Right cardiac atrium (tissue), 5 donors: ENCODE measurements at regions not wholly inside any gene's neighbourhood (a gene's known extent, or its start where the extent isn't known, plus 50 kb on each side); places are given as distances from the start of the nearest gene placed in this dataset.
"Not testable (repeated sequence)": the region's sequence is repeated elsewhere in the genome, so short reads cannot be mapped to it uniquely, and the experiment has no call there.

Source experiments
- ATAC-seq, 2 donors: fragments of 200-7000 bp; cut with Tn5 transposase; one replicate each; pipeline versions ENCODE4 v1.8.0 to v1.9.1; 2020; ENCODE audit warnings: moderate library complexity in 2 of 2, mild to moderate bottlenecking in 1 of 2
- DNase-seq, 3 donors: peaks; one replicate each; pipeline ENCODE4 v3.0.0-alpha.2; 2020
- H3K27ac ChIP-seq: one replicate; pipeline ENCODE4 v1.5.1; 2013; ENCODE audit warnings: mild to moderate bottlenecking, low read length, control low read depth, moderate library complexity
- H3K27me3 ChIP-seq: one replicate; pipeline ENCODE4 v1.6.1; 2013; ENCODE audit not compliant: control insufficient read depth, insufficient read depth
- H3K4me1 ChIP-seq: one replicate; pipeline ENCODE4 v1.6.1; 2013; ENCODE audit warnings: low read length; ENCODE audit not compliant: control insufficient read depth, insufficient read depth
- H3K4me3 ChIP-seq: one replicate; pipeline ENCODE4 v1.5.1; 2013; ENCODE audit warnings: low read length, control low read depth
- H3K9me3 ChIP-seq: one replicate; pipeline ENCODE4 v1.6.1; 2013; ENCODE audit warnings: low read length; ENCODE audit not compliant: control insufficient read depth
- WGBS: extraction: QIAGEN DNeasy Blood & Tissue Kit; methylation state at CpG from one replicate; pipeline ENCODE4 v1.1.7; 2013; 5-methylcytosine and 5-hydroxymethylcytosine counted together
- intact Hi-C, 4 donors: fragments of 100-400 bp; cut with DNase I; formaldehyde crosslinking; loops; one replicate each; pipeline versions ENCODE4 v1.11.0 to v1.14.0; 2022 to 2023
- donor health status: healthy with polysubstance abuse.
- donor health status: DM: no; HTN: yes; CAD: no.
- donor health status: DM: no; HTN: no; CAD: no.
- donor health status: DM: no; HTN: yes; CAD: no; lungs with severe emphysema.
- donor health status: DM: yes; HTN: yes; CAD: no.

DNA sequence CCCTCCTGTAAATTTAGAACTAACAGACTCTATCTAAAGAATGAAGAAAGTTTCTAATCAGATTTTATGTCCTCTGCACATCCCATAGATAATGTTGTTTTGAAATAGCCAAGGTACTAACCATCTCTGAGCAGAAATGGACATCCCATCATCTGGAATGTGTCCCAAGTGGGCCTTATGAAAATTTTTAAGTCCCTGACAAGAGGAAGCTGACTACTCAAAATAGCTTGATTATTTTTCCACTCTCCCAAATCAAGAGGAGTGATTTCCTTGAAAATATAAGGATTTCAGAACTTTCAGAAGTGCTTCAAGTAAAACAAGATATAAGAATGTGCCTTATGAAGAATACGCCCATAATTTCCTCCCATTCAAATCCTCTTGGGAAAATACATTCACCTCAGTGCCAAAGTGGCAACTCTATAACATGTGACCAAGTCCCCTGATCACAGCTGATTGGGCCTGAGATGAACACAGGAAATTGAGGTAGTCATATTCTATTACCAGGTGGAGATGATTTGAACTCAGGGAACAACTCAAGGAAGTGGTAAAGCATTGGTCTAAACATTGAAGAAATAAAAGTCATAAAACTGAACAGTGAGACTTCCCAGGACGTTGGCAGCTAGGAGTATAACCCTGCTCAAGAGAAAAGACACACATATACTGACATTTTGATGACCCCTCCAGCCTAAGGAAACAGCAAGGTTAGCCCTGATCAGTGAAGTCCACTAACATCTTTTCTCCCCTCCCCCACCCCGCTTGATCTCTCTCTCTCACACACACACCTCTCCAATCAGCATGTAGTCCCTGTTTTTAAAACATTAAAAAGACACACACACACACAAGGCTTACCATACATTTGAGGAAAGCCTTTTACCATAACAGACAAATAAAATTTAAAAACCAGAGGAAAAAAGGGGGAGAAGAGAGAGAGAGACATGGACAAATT, 70.8 kb upstream of the TEAD1 start:
- ATAC-seq: peak in 1 of 2 donors; percentile 69
- no peak for DNase-seq
- intact Hi-C loops: no loop called here
- Histone ChIP-seq H3K9me3 (no peaks in the 10 kb centered on the region), H3K4me1 (peaks cover 2% of the 10 kb centered on the region), H3K4me3 (no peak overlapping the region), H3K27me3 (no peaks in the 10 kb centered on the region), H3K27ac (no peak overlapping the region)
- WGBS: 77% methylated on average over 3 of the region's 3 CpGs

DNA sequence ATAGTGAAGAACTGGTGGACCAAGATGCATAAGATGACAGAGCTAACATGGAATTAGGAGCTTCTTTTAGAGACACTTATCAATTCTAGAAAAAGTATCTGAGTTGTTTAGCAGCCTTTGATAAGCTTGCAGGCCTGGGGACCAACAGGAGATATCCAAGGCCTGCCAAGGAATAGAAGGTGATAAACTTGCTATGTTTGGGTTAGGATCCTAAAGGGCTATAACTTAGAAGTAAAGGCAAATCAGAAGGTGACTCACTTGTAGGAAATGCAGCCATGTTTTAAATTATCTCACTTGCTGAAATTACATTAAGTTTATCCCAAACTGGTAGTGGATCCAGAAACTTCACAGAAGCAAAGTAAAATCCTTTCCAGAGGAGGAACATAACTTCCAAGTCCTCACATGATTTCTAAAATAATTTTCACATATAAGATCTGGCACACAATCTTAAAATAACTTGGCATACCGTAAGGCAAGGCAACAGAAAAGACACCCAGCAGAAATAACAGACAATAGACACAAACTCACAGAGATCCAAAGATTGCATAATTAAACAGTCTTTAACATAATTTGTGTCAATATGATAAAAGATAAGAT, 69.6 kb upstream of the TEAD1 start:
- ATAC-seq (no peak), DNase-seq (no peak)
- WGBS: 33% methylated on average over 1 of the region's 1 CpG
- Histone ChIP-seq H3K4me3 (no peak overlapping the region), H3K9me3 (no peaks in the 10 kb centered on the region), H3K27ac (no peak overlapping the region), H3K27me3 (no peaks in the 10 kb centered on the region), H3K4me1 (peaks cover 2% of the 10 kb centered on the region)
- intact Hi-C loops: no loop called here

DNA sequence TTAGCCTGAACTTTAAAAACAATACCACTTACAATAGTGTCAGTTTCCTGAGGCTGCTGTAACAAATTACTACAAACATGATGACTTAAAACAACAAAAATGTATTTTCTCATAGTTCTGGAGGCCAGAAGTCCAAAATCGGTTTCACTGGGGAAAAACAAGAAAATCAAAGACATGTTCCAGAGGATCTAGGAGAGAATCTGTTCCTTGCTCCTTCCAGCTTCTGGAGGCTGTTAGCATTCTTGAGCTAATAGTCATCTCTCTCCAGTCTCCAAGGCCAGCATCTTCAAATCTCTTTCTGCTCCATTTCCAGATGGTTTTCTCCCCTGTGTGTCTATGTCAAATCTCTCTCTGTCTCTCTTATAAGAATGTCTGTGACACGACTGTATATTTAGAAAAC, 67.6 kb upstream of the TEAD1 start:
- Histone ChIP-seq H3K27me3 (no peaks in the 10 kb centered on the region), H3K4me1 (peaks cover 2% of the 10 kb centered on the region), H3K4me3 (no peak overlapping the region), H3K27ac (no peak overlapping the region), H3K9me3 (no peaks in the 10 kb centered on the region)
- no peak for DNase-seq
- 54% methylated on average over 2 of the region's 2 CpGs for whole genome bisulfite sequencing
- intact Hi-C loops: no loop called here
- ATAC-seq: no peak

DNA sequence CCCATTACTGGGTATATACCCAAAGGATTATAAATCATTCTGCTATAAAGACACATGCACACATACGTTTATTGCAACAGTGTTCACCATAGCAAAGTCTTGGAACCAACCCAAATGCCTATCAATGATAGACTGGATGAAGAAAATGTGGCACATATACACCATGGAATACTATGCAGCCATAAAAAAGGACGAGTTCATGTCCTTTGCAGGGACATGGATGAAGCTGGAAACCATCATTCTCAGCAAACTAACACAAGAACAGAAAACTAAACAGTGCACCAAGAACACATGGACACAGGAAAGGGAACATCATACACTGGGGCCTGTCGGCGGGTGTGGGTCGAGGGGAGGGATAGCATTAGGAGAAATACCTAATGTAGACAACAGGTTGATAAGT, 65.5 kb upstream of the TEAD1 start:
- DNase-seq, H3K4me3 ChIP-seq, H3K9me3 ChIP-seq, intact Hi-C loops, H3K27me3 ChIP-seq, ATAC-seq, H3K4me1 ChIP-seq, H3K27ac ChIP-seq: not testable (repeated sequence)
- WGBS: 90% methylated on average over 5 of the region's 5 CpGs

DNA sequence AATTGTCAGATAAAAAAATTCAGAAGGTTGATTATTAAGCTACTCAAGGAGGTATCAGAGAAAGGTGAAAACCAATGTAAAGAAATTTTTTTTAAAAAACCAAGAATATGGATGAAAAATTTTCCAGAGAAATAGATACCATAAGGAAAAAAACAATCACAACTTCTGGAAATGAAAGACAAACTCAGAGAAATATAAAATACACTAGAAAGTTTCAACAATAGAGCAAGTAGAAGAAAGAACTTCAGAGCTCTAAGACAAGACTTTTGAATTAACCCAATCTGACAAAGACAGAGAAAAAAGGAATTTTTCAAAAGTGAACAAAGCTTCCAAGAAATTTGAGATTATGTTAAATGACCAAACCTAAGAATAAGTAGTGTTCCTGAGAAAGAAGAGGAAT, 62.9 kb upstream of the TEAD1 start:
- Histone ChIP-seq H3K27me3 (no peaks in the 10 kb centered on the region), H3K27ac (no peak overlapping the region), H3K9me3 (no peaks in the 10 kb centered on the region), H3K4me1 (no peaks in the 10 kb centered on the region), H3K4me3 (no peak overlapping the region)
- ATAC-seq (no peak), DNase-seq (no peak)
- intact Hi-C loops: no loop called here

DNA sequence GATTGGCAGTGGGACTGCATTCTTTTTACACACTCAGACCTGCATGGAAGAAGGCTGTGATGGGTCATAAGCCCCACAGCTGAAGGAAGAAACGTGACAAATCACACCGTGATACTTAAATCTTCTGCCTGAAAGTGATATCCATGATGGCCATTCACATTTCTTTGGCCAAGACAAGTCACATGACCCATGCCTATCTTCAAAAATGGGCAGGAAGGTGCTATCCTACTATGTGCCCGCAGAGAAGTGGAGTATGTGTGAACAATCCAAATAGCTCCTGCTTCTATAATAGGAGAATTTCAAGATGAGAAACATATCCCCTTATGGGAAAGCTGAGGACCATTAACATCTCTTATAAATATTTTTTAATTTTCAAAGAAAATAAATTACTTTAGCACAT, 56.6 kb upstream of the TEAD1 start:
- no peak overlapping the region for H3K27ac ChIP-seq
- H3K4me3 ChIP-seq: no peak overlapping the region
- intact Hi-C loops: no loop called here
- no peaks in the 10 kb centered on the region for H3K27me3 ChIP-seq
- DNase-seq (no peak), ATAC-seq (no peak)
- no peaks in the 10 kb centered on the region for H3K9me3 ChIP-seq
- no peaks in the 10 kb centered on the region for H3K4me1 ChIP-seq
- 93% methylated on average over 3 of the region's 3 CpGs for WGBS

DNA sequence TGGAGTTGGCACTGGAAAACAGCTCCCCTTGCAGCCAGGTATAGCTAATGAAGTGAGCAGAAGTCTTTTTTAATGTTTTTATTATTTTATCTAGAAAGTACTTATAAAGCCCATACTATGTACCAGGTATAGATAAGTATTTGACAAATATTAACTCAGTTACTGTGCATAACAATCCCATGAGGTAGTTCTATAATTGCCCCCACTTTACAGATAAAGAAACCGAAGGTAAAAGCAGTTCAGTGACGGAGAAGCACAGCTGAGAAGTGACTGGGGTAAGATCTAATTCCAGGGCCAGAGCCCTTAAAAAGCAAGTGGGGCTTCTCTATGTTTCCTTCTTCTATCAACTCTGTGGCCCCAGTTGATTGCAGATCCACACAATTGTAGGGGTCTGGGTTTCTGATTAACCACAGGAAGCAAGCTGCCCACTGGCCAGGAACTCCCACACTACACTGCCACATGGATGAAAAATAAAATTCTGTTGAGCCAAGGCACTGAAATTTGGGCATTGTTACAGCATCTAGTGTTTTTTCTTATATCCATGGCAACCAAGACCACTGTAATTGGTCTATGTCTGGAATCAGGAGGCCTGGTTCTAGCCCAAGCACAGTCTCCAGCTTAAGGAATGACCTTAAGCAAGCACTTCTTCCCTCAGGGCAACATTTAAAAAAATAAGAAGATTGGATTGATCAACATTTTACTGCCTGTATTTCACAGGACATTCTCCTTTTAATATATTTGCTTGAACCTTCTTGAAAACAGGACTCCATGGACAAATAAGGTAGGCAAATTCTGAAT, 55.3 kb upstream of the TEAD1 start:
- Histone ChIP-seq H3K4me1 (no peaks in the 10 kb centered on the region), H3K27me3 (no peaks in the 10 kb centered on the region), H3K27ac (no peak overlapping the region), H3K9me3 (no peaks in the 10 kb centered on the region), H3K4me3 (no peak overlapping the region)
- DNase-seq (no peak), ATAC-seq (no peak)
- WGBS: 79% methylated on average over 2 of the region's 2 CpGs
- intact Hi-C loops: no loop called here

DNA sequence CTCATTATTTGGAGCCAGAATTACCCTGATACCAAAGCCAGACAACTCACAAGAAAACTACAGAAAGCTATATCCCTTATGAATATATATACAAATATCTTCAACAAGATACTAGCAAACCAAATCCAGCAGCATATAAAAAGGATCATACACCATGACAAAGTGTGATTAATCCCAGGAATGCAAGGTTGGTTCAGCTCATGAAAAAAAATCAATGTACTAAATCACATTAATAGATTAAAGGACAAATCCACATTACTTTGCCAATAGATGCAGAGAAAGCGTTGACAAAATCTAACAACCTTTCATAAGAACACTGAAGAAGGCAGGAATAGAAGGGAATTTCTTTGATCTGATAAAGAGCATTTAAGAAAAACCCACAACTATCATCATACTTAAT, 50.4 kb upstream of the TEAD1 start:
- Histone ChIP-seq H3K4me1 (no peaks in the 10 kb centered on the region), H3K27ac (no peak overlapping the region), H3K9me3 (no peaks in the 10 kb centered on the region), H3K27me3 (no peaks in the 10 kb centered on the region), H3K4me3 (no peak overlapping the region)
- intact Hi-C loops: no loop called here
- ATAC-seq (no peak), DNase-seq (no peak)
- WGBS: 52% methylated on average over 1 of the region's 1 CpG
